ENCODE measurements at regions not wholly inside any gene's neighbourhood (a gene's known extent, or its start where the extent isn't known, plus 50 kb on each side); places are given as distances from the start of the nearest gene placed in this dataset.
"Not testable (repeated sequence)": the region's sequence is repeated elsewhere in the genome, so short reads cannot be mapped to it uniquely, and the experiment has no call there.

GRCh38 chr10:33008499-33009243 lies 50.6 kb upstream of the ITGB1 start:
- DNase-seq (ENCODE audit: low spot score): peak; percentile 84

GRCh38 chr10:33007731-33008381 lies 49.8 kb upstream of the ITGB1 start:
- not testable (repeated sequence) for DNase-seq (ENCODE audit: low spot score)

All from umbilical cord (tissue), 1 donor.